Endodermal cell (in vitro differentiated cells): ENCODE measurements at regions not wholly inside any gene's neighbourhood (a gene's known extent, or its start where the extent isn't known, plus 50 kb on each side); places are given as distances from the start of the nearest gene placed in this dataset.

Experiments
- DNase-seq: peaks from one replicate; pipeline ENCODE4 v3.0.0-alpha.2; 2017
- H3K27ac ChIP-seq: 2 replicates; pipeline ENCODE4 v1.5.1; 2013; ENCODE audit warnings: mild to moderate bottlenecking, low read depth, low read length, moderate library complexity
- H3K27me3 ChIP-seq: 2 replicates; pipeline ENCODE4 v1.6.1; 2013; ENCODE audit warnings: mild to moderate bottlenecking, low read length, moderate library complexity; ENCODE audit not compliant: insufficient read depth, control insufficient read depth, poor library complexity, severe bottlenecking
- H3K36me3 ChIP-seq: 2 replicates; pipeline ENCODE4 v1.7.0; 2013; ENCODE audit warnings: mild to moderate bottlenecking, low read length, moderate library complexity; ENCODE audit not compliant: control insufficient read depth, insufficient read depth
- H3K4me1 ChIP-seq: one replicate; pipeline ENCODE4 v1.7.0; 2013; ENCODE audit warnings: low read length; ENCODE audit not compliant: control insufficient read depth, insufficient read depth
- H3K4me3 ChIP-seq: 2 replicates; pipeline ENCODE4 v1.5.1; 2013; ENCODE audit warnings: mild to moderate bottlenecking, low read length, moderate library complexity
- H3K9ac ChIP-seq: 2 replicates; pipeline ENCODE4 v1.6.1; 2013; ENCODE audit warnings: mild to moderate bottlenecking, low read length, moderate library complexity; ENCODE audit not compliant: poor library complexity, severe bottlenecking; ENCODE audit errors: extremely low read depth
- H3K9me3 ChIP-seq: 2 replicates; pipeline ENCODE4 v1.6.1; 2013; ENCODE audit warnings: mild to moderate bottlenecking, low read length, moderate library complexity; ENCODE audit not compliant: control insufficient read depth
- H3K27ac Mint-ChIP-seq: 2 replicates; pipeline ENCODE4 v1.8.0; 2020; ENCODE audit warnings: mixed read lengths
- H3K27me3 Mint-ChIP-seq: 2 replicates; pipeline ENCODE4 v1.8.0; 2021; ENCODE audit warnings: mild to moderate bottlenecking, mixed read lengths; ENCODE audit not compliant: insufficient read depth
- H3K36me3 Mint-ChIP-seq: 2 replicates; pipeline ENCODE4 v1.8.0; 2020; ENCODE audit warnings: low read depth, mixed read lengths
- H3K4me1 Mint-ChIP-seq: 2 replicates; pipeline ENCODE4 v1.8.0; 2020; ENCODE audit warnings: mixed read lengths
- H3K4me3 Mint-ChIP-seq: 2 replicates; pipeline ENCODE4 v1.8.0; 2020; ENCODE audit warnings: mild to moderate bottlenecking, moderate library complexity, mixed read lengths
- H3K9me3 Mint-ChIP-seq: 2 replicates; pipeline ENCODE4 v1.8.0; 2020; ENCODE audit warnings: mild to moderate bottlenecking, mixed read lengths
- CTCF ChIP-seq: fragments of 200-600 bp; sonication (generic); conservative IDR thresholded peaks from 2 replicates; pipeline ENCODE4 v1.5.0; 2021; ENCODE audit warnings: antibody characterized with exemption, mild to moderate bottlenecking
- WGBS, 2 experiments: methylation state at CpG; one replicate each; pipeline versions ENCODE4 v1.1.5 to v1.1.7; 2013; ENCODE audit warnings: missing lambda C conversion rate in 2 of 2, mixed read lengths in 1 of 2; ENCODE audit not compliant: insufficient coverage in 1 of 2, insufficient read length in 1 of 2; 5-methylcytosine and 5-hydroxymethylcytosine counted together

GRCh38 chr5:3522491-3522890 is 73.1 kb upstream of the IRX1 start:
- 93 to 96% methylated on average over 3 of the region's 3 CpGs for WGBS, 2 experiments
- Histone ChIP-seq H3K9me3 (no peaks in the 10 kb centered on the region), H3K27me3 (no peaks in the 10 kb centered on the region), H3K4me3 (no peak overlapping the region), H3K27ac (no peak overlapping the region), H3K36me3 (no peaks in the 10 kb centered on the region), H3K4me1 (no peaks in the 10 kb centered on the region), H3K9ac (no peak overlapping the region)
- H3K4me3 Mint-ChIP-seq: no peak overlapping the region
- H3K27ac Mint-ChIP-seq: no peak overlapping the region
- H3K9me3 Mint-ChIP-seq: no peaks in the 10 kb centered on the region
- no peaks in the 10 kb centered on the region for H3K36me3 Mint-ChIP-seq
- TF ChIP-seq CTCF: no peak
- H3K27me3 Mint-ChIP-seq: peaks cover 3% of the 10 kb centered on the region
- H3K4me1 Mint-ChIP-seq: no peaks in the 10 kb centered on the region
- no peak for DNase-seq

GRCh38 chr5:3518576-3518975 is 77.1 kb upstream of the IRX1 start:
- Histone ChIP-seq H3K27ac (no peak overlapping the region), H3K4me3 (no peak overlapping the region), H3K27me3 (no peaks in the 10 kb centered on the region), H3K9me3 (no peaks in the 10 kb centered on the region), H3K9ac (no peak overlapping the region), H3K36me3 (no peaks in the 10 kb centered on the region), H3K4me1 (no peaks in the 10 kb centered on the region)
- Mint-ChIP-seq H3K9me3 (no peaks in the 10 kb centered on the region), H3K27ac (no peak overlapping the region), H3K4me3 (no peak overlapping the region), H3K27me3 (peaks cover 5% of the 10 kb centered on the region), H3K36me3 (no peaks in the 10 kb centered on the region), H3K4me1 (no peaks in the 10 kb centered on the region)
- TF ChIP-seq CTCF: no peak
- WGBS, 2 experiments: 93 to 97% methylated on average over 5 to 9 of the region's 9 CpGs
- no peak for DNase-seq

- H3K4me1 Mint-ChIP-seq: no peaks in the 10 kb centered on the region
- Histone ChIP-seq H3K9ac (no peak overlapping the region), H3K4me3 (no peak overlapping the region), H3K4me1 (no peaks in the 10 kb centered on the region), H3K27me3 (no peaks in the 10 kb centered on the region), H3K9me3 (no peaks in the 10 kb centered on the region), H3K36me3 (no peaks in the 10 kb centered on the region), H3K27ac (peak overlapping the region; percentile 27)
- no peaks in the 10 kb centered on the region for H3K36me3 Mint-ChIP-seq
- WGBS, 2 experiments: 81 to 92% methylated on average over 7 to 11 of the region's 11 CpGs
- TF ChIP-seq CTCF: no peak
- H3K9me3 Mint-ChIP-seq: no peaks in the 10 kb centered on the region
- no peak for DNase-seq
- no peak overlapping the region for H3K4me3 Mint-ChIP-seq
- H3K27me3 Mint-ChIP-seq: peaks cover 4% of the 10 kb centered on the region
- no peak overlapping the region for H3K27ac Mint-ChIP-seq
Observed at GRCh38 chr5:3518051-3518450, 77.6 kb upstream of the IRX1 start.
